Endothelial cell of umbilical vein (primary cell): ENCODE measurements at regions not wholly inside any gene's neighbourhood (a gene's known extent, or its start where the extent isn't known, plus 50 kb on each side); places are given as distances from the start of the nearest gene placed in this dataset.

Experiments
- BruUV-seq: library from RNA; stranded (reverse); fragments of 400-500 nt; replicated peaks from 2 replicates; lab custom pipeline; 2021; lab: Mats Ljungman, UMichigan
- CTCF ChIA-PET: fragments of 300-600, 350-600 bp; sonication (Branson Sonifier 250); formaldehyde crosslinking; loops from one replicate; lab custom pipeline; 2021; ENCODE audit warnings: antibody characterized with exemption, inconsistent platforms; lab: Charles Lee
- POLR2A ChIA-PET: fragments of 300-600, 350-600 bp; sonication (Branson Sonifier 250); formaldehyde crosslinking; loops from one replicate; lab custom pipeline; 2021; ENCODE audit warnings: antibody characterized with exemption, inconsistent platforms; lab: Charles Lee
- DNase-seq: peaks from one replicate; pipeline ENCODE4 v3.0.0-alpha.2; 2011; ENCODE audit warnings: low read depth, low spot score
- FAIRE-seq: peaks from 2 replicates; lab custom pipeline; 2011; peaks lifted over from hg19 to GRCh38; lab: Jason Lieb, UNC
- H2AFZ ChIP-seq: 2 replicates; pipeline ENCODE4 v1.6.0; 2012; ENCODE audit warnings: low read depth, low read length, control low read depth, inconsistent platforms
- H3K27ac ChIP-seq: 2 replicates; pipeline ENCODE4 v1.5.1; 2011; ENCODE audit warnings: low read depth, mild to moderate bottlenecking, control low read depth, low read length, moderate library complexity; ENCODE audit not compliant: insufficient read depth
- H3K27me3 ChIP-seq, 2 experiments: 2 replicates each; pipeline versions ENCODE4 v1.6.0 to v1.6.1; 2011; ENCODE audit warnings: low read length in 2 of 2, mixed read lengths in 1 of 2; ENCODE audit not compliant: control insufficient read depth in 2 of 2, insufficient read depth in 2 of 2
- H3K36me3 ChIP-seq, 2 experiments: 2 replicates in 1 of 2; 3 replicates in 1 of 2; pipeline ENCODE4 v1.5.1; 2011; ENCODE audit warnings: low read length in 2 of 2, mild to moderate bottlenecking in 1 of 2, moderate library complexity in 1 of 2; ENCODE audit not compliant: control insufficient read depth in 2 of 2, insufficient read depth in 2 of 2; ENCODE audit errors: extremely low read depth in 1 of 2
- H3K4me1 ChIP-seq: 3 replicates; pipeline ENCODE4 v1.5.1; 2011; ENCODE audit warnings: mild to moderate bottlenecking, low read length; ENCODE audit not compliant: control insufficient read depth, insufficient read depth; ENCODE audit errors: extremely low read depth
- H3K4me2 ChIP-seq: 2 replicates; pipeline ENCODE4 v1.6.1; 2011; ENCODE audit warnings: low read length, control low read depth, mixed read lengths; ENCODE audit not compliant: insufficient read depth
- H3K4me3 ChIP-seq, 3 experiments: fragments of 200-600 bp in 1 of 3; sonication (generic), shearing (Covaris generic) in 1 of 3; replicated peaks in 1 of 3; 2 replicates each; pipeline ENCODE4 v1.5.1; 2011 to 2016; ENCODE audit warnings: control low read depth in 3 of 3, low read length in 3 of 3, mild to moderate bottlenecking in 2 of 3, inconsistent platforms in 1 of 3, low read depth in 1 of 3, moderate library complexity in 1 of 3; ENCODE audit not compliant: insufficient read depth in 1 of 3
- H3K79me2 ChIP-seq: 2 replicates; pipeline ENCODE4 v1.6.0; 2012; ENCODE audit warnings: low read length, inconsistent platforms; ENCODE audit not compliant: control insufficient read depth, insufficient read depth
- H3K9ac ChIP-seq: replicated peaks from 2 replicates; pipeline ENCODE3; 2011; ENCODE audit warnings: low read length, control low read depth; ENCODE audit not compliant: insufficient read depth; ENCODE audit errors: extremely low read depth
- H3K9me1 ChIP-seq: replicated peaks from 3 replicates; pipeline ENCODE4 v1.6.0; 2011; ENCODE audit warnings: mild to moderate bottlenecking, low read length; ENCODE audit not compliant: control insufficient read depth, insufficient read depth; ENCODE audit errors: extremely low read depth
- H3K9me3 ChIP-seq: replicated peaks from 2 replicates; pipeline ENCODE4 v1.5.1; 2012; ENCODE audit warnings: low read length, inconsistent platforms; ENCODE audit not compliant: control insufficient read depth, insufficient read depth
- H4K20me1 ChIP-seq: replicated peaks from 2 replicates; pipeline ENCODE3; 2011; ENCODE audit warnings: mild to moderate bottlenecking, low read length; ENCODE audit not compliant: control insufficient read depth, insufficient read depth; ENCODE audit errors: extremely low read depth
- EZH2 ChIP-seq: IDR thresholded peaks from 2 replicates; pipeline ENCODE4 v1.6.1; 2012; ENCODE audit warnings: borderline replicate concordance, low read depth, mild to moderate bottlenecking, moderate library complexity, low read length, inconsistent platforms; ENCODE audit not compliant: severe bottlenecking
- FOS ChIP-seq: IDR thresholded peaks from 2 replicates; pipeline ENCODE4 v1.6.1; 2011; ENCODE audit warnings: mild to moderate bottlenecking, low read length, moderate library complexity, borderline replicate concordance; ENCODE audit not compliant: insufficient read depth
- GATA2 ChIP-seq: IDR thresholded peaks from 2 replicates; pipeline ENCODE4 v1.7.0; 2011; ENCODE audit warnings: low read depth, mild to moderate bottlenecking, moderate library complexity, mixed read lengths, low read length; ENCODE audit not compliant: insufficient read length, insufficient read depth
- JUN ChIP-seq: IDR thresholded peaks from 2 replicates; pipeline ENCODE4 v1.6.1; 2011; ENCODE audit warnings: borderline replicate concordance, low read depth; ENCODE audit not compliant: insufficient read length, insufficient read depth
- MAX ChIP-seq: IDR thresholded peaks from 2 replicates; pipeline ENCODE4 v1.6.1; 2011; ENCODE audit not compliant: insufficient read depth, insufficient read length
- MYC ChIP-seq: IDR thresholded peaks from one replicate; pipeline ENCODE4 v1.6.1; 2011; ENCODE audit warnings: mild to moderate bottlenecking, low read depth, low read length
- POLR2A ChIP-seq: IDR thresholded peaks from 2 replicates; pipeline ENCODE4 v1.6.1; 2012; ENCODE audit warnings: low read depth, mild to moderate bottlenecking, control low read depth, low read length
- POLR2AphosphoS5 ChIP-seq: IDR thresholded peaks from 2 replicates; pipeline ENCODE4 v1.6.1; 2012; ENCODE audit warnings: low read depth, mild to moderate bottlenecking, control low read depth, low read length, moderate library complexity; ENCODE audit not compliant: insufficient read depth
- dilution Hi-C: fragments of 300-500 bp; cut with MboI; formaldehyde crosslinking; loops from one replicate; pipeline ENCODE4 v1.15.0; 2019; ENCODE audit warnings: low sequenced_read_pairs; ENCODE audit not compliant: extremely low pct_ligation_motif_present
- intact Hi-C: fragments of 100-400 bp; cut with micrococcal nuclease; formaldehyde crosslinking; loops from one replicate; pipeline ENCODE4 v1.10.0; 2022
- TF ChIP-seq, protein P1 (sequence below), 2 donors: IDR thresholded peaks; 1 replicate in 1 of 2; 2 replicates in 1 of 2; pipeline ENCODE4 v1.5.1; 2011; ENCODE audit warnings: low read length in 2 of 2, mild to moderate bottlenecking in 2 of 2, moderate library complexity in 2 of 2, control low read depth in 1 of 2, inconsistent platforms in 1 of 2, low read depth in 1 of 2; ENCODE audit not compliant: insufficient read depth in 1 of 2; ENCODE audit errors: extremely low read depth in 1 of 2

DNA sequence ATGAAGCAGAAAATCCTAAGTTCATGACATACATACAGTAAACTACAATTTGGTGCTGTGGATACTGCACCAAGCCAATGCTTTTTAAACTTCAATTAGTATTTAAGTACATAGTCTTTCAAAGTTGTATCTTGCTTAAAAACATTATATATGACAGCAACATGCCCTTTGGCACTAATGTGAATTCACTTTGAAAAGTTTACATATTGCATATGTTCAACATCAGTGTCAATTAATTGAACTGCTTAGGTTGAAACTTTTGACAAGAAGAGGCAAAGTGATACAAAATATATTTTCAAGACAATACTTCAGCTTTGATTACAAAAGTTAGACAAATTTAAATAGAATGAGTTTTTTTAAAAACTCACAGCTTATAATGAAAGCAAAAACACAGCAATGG, 119.4 kb upstream of the ROBO2 start:
- no peak overlapping the region for H3K27ac ChIP-seq
- H3K36me3 ChIP-seq = no peaks in the 10 kb centered on the region
- no peak overlapping the region for H3K4me3 ChIP-seq
- H3K27me3 ChIP-seq = no peaks in the 10 kb centered on the region
- no peak overlapping the region for H2AFZ ChIP-seq
- DNase-seq = no peak
- no peak for FAIRE-seq
- intact Hi-C loops (no loop called here), dilution Hi-C loops (no loop called here)
- TF ChIP-seq MAX (no peak), FOS (no peak), MYC (no peak), GATA2 (no peak), EZH2 (no peak), JUN (no peak), POLR2AphosphoS5 (no peak)
- ChIA-PET CTCF (no interaction called here), POLR2A (no interaction called here)
- no peak overlapping the region for H3K9ac ChIP-seq
- no peaks in the 10 kb centered on the region for H3K79me2 ChIP-seq
- H3K4me2 ChIP-seq = no peak overlapping the region
- no peaks in the 10 kb centered on the region for H4K20me1 ChIP-seq
- no peaks in the 10 kb centered on the region for H3K9me3 ChIP-seq
- no peaks in the 10 kb centered on the region for H3K9me1 ChIP-seq
- H3K4me1 ChIP-seq = no peaks in the 10 kb centered on the region
- BruUV-seq = no TSS peak

DNA sequence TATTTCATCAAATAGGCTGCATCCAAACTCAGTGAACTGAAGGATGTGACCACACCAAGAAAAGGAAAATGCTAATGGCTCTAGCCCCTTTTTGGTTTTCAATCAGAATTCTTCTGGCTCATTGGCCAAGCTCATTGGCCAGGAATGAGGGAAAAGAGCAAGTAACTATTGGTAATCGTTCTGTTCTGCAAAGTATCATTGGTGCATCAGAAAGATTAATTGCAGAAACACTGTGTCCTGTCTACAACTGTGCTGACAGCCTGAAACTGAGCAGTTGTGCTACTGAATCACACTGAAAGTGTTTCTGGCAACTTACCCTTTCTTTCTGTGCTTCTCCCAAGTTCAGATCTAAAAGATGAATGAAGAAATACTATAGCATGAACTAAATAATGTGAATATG, 116.4 kb upstream of the ROBO2 start:
- Histone ChIP-seq H3K9me1 (no peaks in the 10 kb centered on the region), H3K9ac (no peak overlapping the region), H3K36me3 (no peaks in the 10 kb centered on the region), H3K27ac (no peak overlapping the region), H3K4me1 (no peaks in the 10 kb centered on the region), H3K4me3 (no peak overlapping the region), H2AFZ (no peak overlapping the region), H3K9me3 (no peaks in the 10 kb centered on the region), H3K4me2 (no peak overlapping the region), H3K27me3 (no peaks in the 10 kb centered on the region), H4K20me1 (no peaks in the 10 kb centered on the region), H3K79me2 (no peaks in the 10 kb centered on the region)
- POLR2A ChIA-PET = no interaction called here
- CTCF ChIA-PET = no interaction called here
- FAIRE-seq (no peak), DNase-seq (no peak)
- intact Hi-C loops = no loop called here
- dilution Hi-C loops = no loop called here
- no TSS peak for BruUV-seq
- TF ChIP-seq MAX = no peak
- no peak for TF ChIP-seq POLR2A
- TF ChIP-seq, protein P1, sequence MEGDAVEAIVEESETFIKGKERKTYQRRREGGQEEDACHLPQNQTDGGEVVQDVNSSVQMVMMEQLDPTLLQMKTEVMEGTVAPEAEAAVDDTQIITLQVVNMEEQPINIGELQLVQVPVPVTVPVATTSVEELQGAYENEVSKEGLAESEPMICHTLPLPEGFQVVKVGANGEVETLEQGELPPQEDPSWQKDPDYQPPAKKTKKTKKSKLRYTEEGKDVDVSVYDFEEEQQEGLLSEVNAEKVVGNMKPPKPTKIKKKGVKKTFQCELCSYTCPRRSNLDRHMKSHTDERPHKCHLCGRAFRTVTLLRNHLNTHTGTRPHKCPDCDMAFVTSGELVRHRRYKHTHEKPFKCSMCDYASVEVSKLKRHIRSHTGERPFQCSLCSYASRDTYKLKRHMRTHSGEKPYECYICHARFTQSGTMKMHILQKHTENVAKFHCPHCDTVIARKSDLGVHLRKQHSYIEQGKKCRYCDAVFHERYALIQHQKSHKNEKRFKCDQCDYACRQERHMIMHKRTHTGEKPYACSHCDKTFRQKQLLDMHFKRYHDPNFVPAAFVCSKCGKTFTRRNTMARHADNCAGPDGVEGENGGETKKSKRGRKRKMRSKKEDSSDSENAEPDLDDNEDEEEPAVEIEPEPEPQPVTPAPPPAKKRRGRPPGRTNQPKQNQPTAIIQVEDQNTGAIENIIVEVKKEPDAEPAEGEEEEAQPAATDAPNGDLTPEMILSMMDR (IDR thresholded peaks at IDR 0.05; ENCODE audit: extremely low read depth in 1 of 2, insufficient read depth in 1 of 2, low read depth in 1 of 2, low read length in 2 of 2) = no peak
- TF ChIP-seq EZH2 = no peak
- no peak for TF ChIP-seq GATA2
- no peak for TF ChIP-seq MYC
- TF ChIP-seq JUN = no peak
- no peak for TF ChIP-seq POLR2AphosphoS5
- TF ChIP-seq FOS = no peak
